Nephron (organoid): ENCODE measurements at regions not wholly inside any gene's neighbourhood (a gene's known extent, or its start where the extent isn't known, plus 50 kb on each side); places are given as distances from the start of the nearest gene placed in this dataset.

Experiments used
- H3K27ac Mint-ChIP-seq, 3 experiments: 2 replicates each; pipeline ENCODE4 v1.8.0; 2020; ENCODE audit warnings: mixed read lengths in 3 of 3, mild to moderate bottlenecking in 2 of 3, moderate library complexity in 1 of 3
- H3K27me3 Mint-ChIP-seq: 2 replicates; pipeline ENCODE4 v1.8.0; 2021; ENCODE audit warnings: low read depth, mild to moderate bottlenecking, moderate library complexity, mixed read lengths
- H3K36me3 Mint-ChIP-seq: 2 replicates; pipeline ENCODE4 v1.8.0; 2020; ENCODE audit warnings: low read depth, mixed read lengths
- H3K4me1 Mint-ChIP-seq: 2 replicates; pipeline ENCODE4 v1.8.0; 2020; ENCODE audit warnings: mixed read lengths
- H3K4me3 Mint-ChIP-seq, 3 experiments: 2 replicates each; pipeline ENCODE4 v1.8.0; 2020; ENCODE audit warnings: mild to moderate bottlenecking in 3 of 3, mixed read lengths in 3 of 3, moderate library complexity in 2 of 3
- H3K9me3 Mint-ChIP-seq: 2 replicates; pipeline ENCODE4 v1.8.0; 2020; ENCODE audit warnings: mixed read lengths
- TF ChIP-seq, protein P1 (sequence below), 3 experiments: fragments of 200-600 bp; sonication (generic); IDR thresholded peaks; one replicate each; pipeline ENCODE4 v1.5.0; 2021; ENCODE audit warnings: antibody characterized with exemption in 3 of 3; ENCODE audit not compliant: unreplicated experiment in 3 of 3

DNA sequence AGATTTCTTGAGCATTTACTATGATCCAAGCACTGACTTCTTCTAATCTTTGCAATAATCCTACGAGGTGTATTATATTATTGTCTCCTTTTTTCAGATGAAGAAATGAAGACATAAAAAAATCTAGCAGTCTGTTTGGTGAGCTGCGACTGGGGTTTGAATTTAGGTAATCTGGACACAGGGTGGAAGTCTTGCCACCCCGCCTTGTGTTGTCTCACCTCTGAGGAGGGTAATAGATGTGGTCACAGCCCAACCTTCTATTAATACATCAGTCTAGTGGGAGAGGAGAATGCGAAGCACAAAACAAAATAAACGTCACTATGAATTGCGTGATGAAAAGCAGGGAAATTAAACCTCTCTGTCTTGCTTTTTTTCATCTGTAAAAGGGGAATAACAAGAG is 993.9 kb downstream of the VRK1 start:
- TF ChIP-seq, protein P1, sequence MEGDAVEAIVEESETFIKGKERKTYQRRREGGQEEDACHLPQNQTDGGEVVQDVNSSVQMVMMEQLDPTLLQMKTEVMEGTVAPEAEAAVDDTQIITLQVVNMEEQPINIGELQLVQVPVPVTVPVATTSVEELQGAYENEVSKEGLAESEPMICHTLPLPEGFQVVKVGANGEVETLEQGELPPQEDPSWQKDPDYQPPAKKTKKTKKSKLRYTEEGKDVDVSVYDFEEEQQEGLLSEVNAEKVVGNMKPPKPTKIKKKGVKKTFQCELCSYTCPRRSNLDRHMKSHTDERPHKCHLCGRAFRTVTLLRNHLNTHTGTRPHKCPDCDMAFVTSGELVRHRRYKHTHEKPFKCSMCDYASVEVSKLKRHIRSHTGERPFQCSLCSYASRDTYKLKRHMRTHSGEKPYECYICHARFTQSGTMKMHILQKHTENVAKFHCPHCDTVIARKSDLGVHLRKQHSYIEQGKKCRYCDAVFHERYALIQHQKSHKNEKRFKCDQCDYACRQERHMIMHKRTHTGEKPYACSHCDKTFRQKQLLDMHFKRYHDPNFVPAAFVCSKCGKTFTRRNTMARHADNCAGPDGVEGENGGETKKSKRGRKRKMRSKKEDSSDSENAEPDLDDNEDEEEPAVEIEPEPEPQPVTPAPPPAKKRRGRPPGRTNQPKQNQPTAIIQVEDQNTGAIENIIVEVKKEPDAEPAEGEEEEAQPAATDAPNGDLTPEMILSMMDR (IDR thresholded peaks at IDR 0.05; ENCODE audit: unreplicated experiment in 3 of 3): no peak
- H3K4me1 Mint-ChIP-seq: no peaks in the 10 kb centered on the region
- no peak overlapping the region for H3K27ac Mint-ChIP-seq
- H3K27me3 Mint-ChIP-seq: peaks cover 8% of the 10 kb centered on the region
- H3K36me3 Mint-ChIP-seq: no peaks in the 10 kb centered on the region
- H3K4me3 Mint-ChIP-seq: no peak overlapping the region
- no peaks in the 10 kb centered on the region for H3K9me3 Mint-ChIP-seq

DNA sequence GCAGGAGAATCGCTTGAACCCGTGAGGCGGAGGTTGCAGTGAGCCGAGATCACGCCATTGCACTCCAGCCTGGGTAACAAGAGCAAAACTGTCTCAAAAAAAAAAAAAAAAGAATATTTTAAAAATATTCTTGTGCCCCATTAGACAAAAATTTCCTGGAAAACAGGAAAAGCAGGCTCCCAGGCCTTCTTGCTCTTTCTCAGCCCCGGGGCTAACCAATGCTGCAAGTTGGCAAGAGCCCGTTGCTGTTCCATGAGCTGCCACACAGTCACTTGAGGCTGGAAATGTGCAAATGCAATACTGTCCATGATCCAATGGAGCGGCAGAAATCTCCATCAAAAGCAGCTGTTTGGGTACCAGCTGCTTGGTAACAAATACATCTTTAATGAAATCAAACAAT is 994.7 kb downstream of the VRK1 start:
- H3K4me1 Mint-ChIP-seq: no peaks in the 10 kb centered on the region
- TF ChIP-seq, protein P1 (IDR thresholded peaks at IDR 0.05; ENCODE audit: unreplicated experiment in 3 of 3): no peak
- H3K4me3 Mint-ChIP-seq: no peak overlapping the region
- H3K27me3 Mint-ChIP-seq: peaks cover 8% of the 10 kb centered on the region
- H3K9me3 Mint-ChIP-seq: no peaks in the 10 kb centered on the region
- no peaks in the 10 kb centered on the region for H3K36me3 Mint-ChIP-seq
- no peak overlapping the region for H3K27ac Mint-ChIP-seq

DNA sequence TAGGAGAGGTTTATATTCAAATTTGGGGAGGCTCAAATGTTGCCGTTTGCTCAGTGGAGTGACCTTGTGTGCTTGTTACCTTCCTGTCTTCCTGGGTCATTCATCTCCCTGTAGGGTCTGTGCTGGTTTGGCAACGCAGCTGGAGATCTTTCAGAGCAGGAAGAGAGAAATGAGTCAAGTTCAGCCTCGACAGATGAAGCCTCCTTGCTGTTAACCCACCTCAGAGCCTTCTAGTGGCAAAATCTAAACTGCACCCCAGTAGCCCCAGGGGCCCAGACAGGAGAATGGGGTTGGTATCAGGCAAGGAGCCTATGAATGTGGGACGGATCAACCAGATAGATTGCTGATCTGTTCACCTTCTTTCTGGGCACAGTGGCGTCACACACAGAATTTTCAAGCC is 999.3 kb downstream of the VRK1 start:
- Mint-ChIP-seq H3K4me1 (no peaks in the 10 kb centered on the region), H3K36me3 (no peaks in the 10 kb centered on the region)

DNA sequence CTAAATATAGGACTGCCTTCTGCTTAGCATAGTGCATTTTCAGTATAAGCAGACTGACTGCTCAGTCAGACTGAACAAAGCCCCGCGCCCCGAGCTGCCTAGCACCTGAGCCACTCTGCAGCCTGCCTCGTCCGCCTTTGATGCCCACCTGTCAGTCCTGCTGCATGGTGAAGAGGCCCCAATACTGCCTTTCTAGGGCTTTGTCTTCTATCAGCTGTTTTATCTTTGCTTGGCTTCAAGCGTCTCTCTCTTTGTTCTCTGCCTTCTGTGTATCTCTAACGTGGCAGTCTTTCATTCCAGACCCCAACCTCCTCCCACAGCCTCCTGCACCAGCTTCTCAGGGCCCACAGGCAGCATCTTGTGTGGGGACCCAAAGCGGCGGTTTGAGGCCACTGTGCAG is 1001.0 kb downstream of the VRK1 start:
- H3K9me3 Mint-ChIP-seq: no peaks in the 10 kb centered on the region
- no peak overlapping the region for H3K27ac Mint-ChIP-seq
- TF ChIP-seq, protein P1 (IDR thresholded peaks at IDR 0.05; ENCODE audit: unreplicated experiment in 3 of 3): no peak
- no peaks in the 10 kb centered on the region for H3K36me3 Mint-ChIP-seq
- peaks cover 8% of the 10 kb centered on the region for H3K27me3 Mint-ChIP-seq
- no peak overlapping the region for H3K4me3 Mint-ChIP-seq
- H3K4me1 Mint-ChIP-seq: no peaks in the 10 kb centered on the region

More for the DNA sequence above, 999.3 kb downstream of the VRK1 start:
- no peak overlapping the region for H3K4me3 Mint-ChIP-seq
- H3K27ac Mint-ChIP-seq: no peak overlapping the region
- H3K27me3 Mint-ChIP-seq: peaks cover 5% of the 10 kb centered on the region
- TF ChIP-seq, protein P1 (IDR thresholded peaks at IDR 0.05; ENCODE audit: unreplicated experiment in 3 of 3): no peak
- H3K9me3 Mint-ChIP-seq: no peaks in the 10 kb centered on the region

DNA sequence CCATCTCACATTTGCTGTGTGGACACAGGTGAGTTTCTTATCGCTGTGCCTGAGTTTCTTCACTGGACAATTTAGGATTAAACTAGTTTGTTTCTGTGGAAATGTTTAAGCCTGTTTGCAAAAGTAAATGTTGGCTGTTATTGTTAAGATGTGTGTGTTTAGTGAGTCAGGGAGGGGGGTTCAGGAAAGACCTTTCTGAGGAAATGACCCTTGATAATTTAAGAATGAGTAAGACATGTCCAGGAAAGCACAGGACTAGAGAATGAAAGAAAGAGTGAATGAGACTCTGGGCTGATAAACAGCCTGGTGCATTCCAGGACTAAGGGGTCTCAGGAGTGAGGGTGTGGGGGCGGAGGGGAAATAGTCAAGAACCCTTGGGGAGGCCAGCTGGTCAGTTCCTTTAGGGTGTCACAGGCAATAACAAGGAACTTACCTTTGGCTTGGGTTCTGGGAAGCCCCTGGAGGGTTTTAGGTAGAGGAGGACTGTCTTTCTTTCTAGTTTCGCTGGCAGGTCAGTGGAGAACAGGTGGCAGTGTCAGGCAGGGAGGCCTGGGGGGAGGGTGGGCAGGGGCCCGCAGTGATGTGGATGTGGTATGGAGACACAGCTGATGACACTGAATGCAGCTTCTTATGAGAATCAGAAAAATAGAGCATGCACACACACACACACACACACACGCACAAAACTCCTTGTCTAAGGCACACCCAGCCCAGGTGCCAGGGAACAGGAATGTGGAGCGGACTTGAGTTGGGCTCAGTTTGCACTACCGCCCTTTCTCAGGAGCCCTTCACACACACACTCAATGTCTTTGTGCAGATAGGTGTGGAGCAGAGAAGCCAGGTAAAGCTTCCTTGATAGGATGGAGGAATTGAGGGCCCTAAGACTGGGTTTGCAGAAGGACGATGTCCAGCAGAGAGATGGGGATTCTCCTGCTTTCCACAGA is 1005.5 kb downstream of the VRK1 start:
- Mint-ChIP-seq H3K4me3 (no peak overlapping the region), H3K27ac (no peak overlapping the region), H3K36me3 (no peaks in the 10 kb centered on the region), H3K27me3 (peaks cover 11% of the 10 kb centered on the region), H3K9me3 (no peaks in the 10 kb centered on the region), H3K4me1 (no peaks in the 10 kb centered on the region)
- TF ChIP-seq, protein P1 (IDR thresholded peaks at IDR 0.05; ENCODE audit: unreplicated experiment in 3 of 3): no peak

DNA sequence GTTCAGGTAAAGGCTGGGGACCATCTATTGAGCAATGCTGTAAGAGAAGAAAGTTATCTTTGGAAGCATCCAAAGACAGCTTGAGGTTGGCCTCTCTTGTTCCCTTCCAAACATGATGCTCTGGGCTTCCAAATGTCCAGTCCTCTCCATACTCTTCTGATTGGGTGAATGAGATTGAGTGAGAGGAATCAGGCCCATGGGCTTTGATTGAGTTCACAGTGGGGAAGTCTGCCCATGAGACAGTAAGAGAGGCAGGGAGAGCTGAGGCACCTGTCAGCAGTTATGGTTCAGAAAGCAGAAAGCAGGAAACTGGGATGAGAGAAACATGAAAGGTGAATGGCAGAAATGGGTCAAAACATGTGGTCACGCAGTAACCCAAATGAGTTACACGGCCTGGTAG is 1006.9 kb downstream of the VRK1 start:
- Mint-ChIP-seq H3K9me3 (no peaks in the 10 kb centered on the region), H3K4me1 (no peaks in the 10 kb centered on the region), H3K4me3 (no peak overlapping the region), H3K27ac (no peak overlapping the region), H3K27me3 (peaks cover 6% of the 10 kb centered on the region), H3K36me3 (no peaks in the 10 kb centered on the region)
- TF ChIP-seq, protein P1 (IDR thresholded peaks at IDR 0.05; ENCODE audit: unreplicated experiment in 3 of 3): no peak
